Activated naive CD4-positive, alpha-beta T cell treated with anti-CD3 and anti-CD28 coated beads for 36 hours (primary cell): ENCODE measurements at regions not wholly inside any gene's neighbourhood (a gene's known extent, or its start where the extent isn't known, plus 50 kb on each side); places are given as distances from the start of the nearest gene placed in this dataset.
"Not testable (repeated sequence)": the region's sequence is repeated elsewhere in the genome, so short reads cannot be mapped to it uniquely, and the experiment has no call there.

Experiments
- CTCF ChIA-PET: fragments of 350-600 bp; sonication (Branson Sonifier 250); formaldehyde crosslinking; loops from one replicate; lab custom pipeline; 2021; ENCODE audit warnings: antibody characterized with exemption; lab: Charles Lee
- DNase-seq: peaks from one replicate; pipeline ENCODE4 v3.0.0-alpha.2; 2020
- H3K27ac Mint-ChIP-seq: one replicate; pipeline ENCODE4 v1.8.0; 2021; ENCODE audit warnings: mild to moderate bottlenecking, mixed read lengths
- H3K27me3 Mint-ChIP-seq: one replicate; pipeline ENCODE4 v1.8.0; 2021; ENCODE audit warnings: low read depth, mixed read lengths
- H3K36me3 Mint-ChIP-seq: one replicate; pipeline ENCODE4 v1.8.0; 2021; ENCODE audit warnings: low read depth, mixed read lengths
- H3K4me1 Mint-ChIP-seq: one replicate; pipeline ENCODE4 v1.8.0; 2021; ENCODE audit warnings: low read depth, mixed read lengths
- H3K4me3 Mint-ChIP-seq: one replicate; pipeline ENCODE4 v1.8.0; 2021; ENCODE audit warnings: mild to moderate bottlenecking, moderate library complexity, mixed read lengths
- H3K9me3 Mint-ChIP-seq: one replicate; pipeline ENCODE4 v1.8.0; 2021; ENCODE audit warnings: mixed read lengths
- intact Hi-C: fragments of 100-400 bp; cut with micrococcal nuclease; formaldehyde crosslinking; loops from one replicate; pipeline ENCODE4 v1.15.1; 2023

DNA sequence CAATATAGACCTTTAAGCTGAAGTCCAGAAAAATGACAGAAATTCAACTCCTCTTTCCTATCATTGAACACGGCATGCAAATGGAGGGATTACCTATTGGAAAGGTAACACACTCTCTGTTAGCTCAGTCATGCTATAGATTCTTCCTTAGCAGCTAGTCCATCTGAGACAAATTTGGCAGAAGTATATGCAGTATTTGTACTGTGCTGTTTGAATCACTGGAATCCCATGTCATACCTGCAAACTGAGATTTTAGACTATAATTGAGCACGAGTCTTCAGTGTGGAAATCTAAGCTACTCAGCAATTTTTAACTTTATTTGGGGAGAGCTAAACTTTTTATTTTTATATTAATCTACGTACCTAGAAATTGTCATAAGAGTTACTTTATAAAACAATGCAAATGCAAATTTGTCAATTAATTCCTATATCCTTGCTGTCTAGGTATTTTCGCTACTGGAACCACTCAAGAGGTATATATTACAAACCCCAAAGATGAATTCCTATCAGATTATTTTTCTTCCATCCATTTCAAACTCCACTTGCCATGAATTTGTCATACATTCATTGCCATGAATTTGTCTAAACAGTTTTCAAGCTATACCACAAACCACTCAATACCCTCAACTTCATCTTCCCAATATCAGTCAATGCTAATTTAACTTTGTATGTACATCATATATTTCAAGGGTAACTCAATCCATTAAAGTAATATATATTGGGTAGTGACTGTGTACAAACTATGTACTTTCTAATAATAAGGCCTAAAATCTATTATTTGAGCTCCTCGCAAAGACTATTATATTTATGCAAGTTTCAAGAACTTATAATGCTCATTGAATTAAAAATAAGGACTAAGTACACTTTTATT is 224.8 kb downstream of the MEF2C start:
- no peak for DNase-seq
- Mint-ChIP-seq H3K27me3 (peaks cover 41% of the 10 kb centered on the region), H3K4me3 (no peak overlapping the region), H3K9me3 (no peaks in the 10 kb centered on the region), H3K4me1 (peaks cover 8% of the 10 kb centered on the region), H3K36me3 (peaks cover 2% of the 10 kb centered on the region), H3K27ac (no peak overlapping the region)
- CTCF ChIA-PET: interaction anchor here (0.6 to 3.3 kb wide), 5 partner anchors 22 to 819 kb away, joined by 3 to 13 read pairs (median 4); no protein-coding TSS in a partner anchor
- intact Hi-C loops: no loop called here

- DNase-seq: no peak
- peaks cover 8% of the 10 kb centered on the region for H3K4me1 Mint-ChIP-seq
- H3K27ac Mint-ChIP-seq: no peak overlapping the region
- intact Hi-C loops: no loop called here
- no peaks in the 10 kb centered on the region for H3K9me3 Mint-ChIP-seq
- peaks cover 2% of the 10 kb centered on the region for H3K36me3 Mint-ChIP-seq
- H3K4me3 Mint-ChIP-seq: no peak overlapping the region
- CTCF ChIA-PET: interaction anchor here (3.3 kb wide), 1 partner anchor 34 kb away, joined by 13 read pairs; no protein-coding TSS in a partner anchor
- peaks cover 34% of the 10 kb centered on the region for H3K27me3 Mint-ChIP-seq
Measured at GRCh38 chr5:88657136-88657535, 225.8 kb downstream of the MEF2C start.

DNA sequence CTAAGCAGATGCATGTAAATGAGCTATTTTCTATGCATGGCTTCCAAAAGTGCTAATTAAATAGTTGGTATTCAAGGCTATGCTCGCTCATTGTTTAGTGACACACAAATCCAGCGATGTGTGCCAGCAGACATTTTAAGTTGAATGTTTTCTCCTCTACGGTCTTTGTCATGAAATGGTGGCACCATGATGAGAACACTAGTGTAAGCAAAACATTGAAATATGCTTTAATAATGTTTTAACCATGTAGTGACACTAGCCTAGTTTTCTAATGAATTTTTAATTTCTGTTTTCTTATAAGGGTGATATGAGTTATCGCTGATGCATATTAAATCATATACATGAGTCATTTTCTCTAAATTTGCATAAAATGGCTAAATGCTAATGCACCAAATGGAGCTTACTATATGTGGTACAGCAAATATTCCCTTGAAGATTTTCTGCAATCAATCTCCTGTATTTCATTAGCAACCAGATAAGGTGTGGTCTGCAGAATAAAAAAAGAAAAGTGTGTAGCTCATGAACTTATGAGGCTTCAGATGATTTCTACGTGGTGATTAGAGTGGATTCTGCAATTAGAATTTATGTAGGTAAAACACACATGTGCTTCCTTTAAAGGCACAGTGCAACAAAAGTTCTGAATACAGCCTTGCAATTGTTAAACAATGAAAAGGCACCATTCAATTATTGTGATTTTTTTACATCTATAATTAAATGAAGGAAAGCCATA is 226.6 kb downstream of the MEF2C start:
- Mint-ChIP-seq H3K4me1 (peaks cover 6% of the 10 kb centered on the region), H3K27ac (no peak overlapping the region), H3K27me3 (peaks cover 31% of the 10 kb centered on the region), H3K36me3 (peaks cover 2% of the 10 kb centered on the region), H3K4me3 (no peak overlapping the region), H3K9me3 (no peaks in the 10 kb centered on the region)
- DNase-seq: no peak
- intact Hi-C loops: no loop called here
- CTCF ChIA-PET: interaction anchor here (1.0 kb wide), 1 partner anchor 876 kb away, joined by 3 read pairs; no protein-coding TSS in a partner anchor

GRCh38 chr5:88653471-88653870 is 229.5 kb downstream of the MEF2C start:
- CTCF ChIA-PET: interaction anchor here (0.5 kb wide), 1 partner anchor 12 kb away, joined by 3 read pairs; no protein-coding TSS in a partner anchor

DNA sequence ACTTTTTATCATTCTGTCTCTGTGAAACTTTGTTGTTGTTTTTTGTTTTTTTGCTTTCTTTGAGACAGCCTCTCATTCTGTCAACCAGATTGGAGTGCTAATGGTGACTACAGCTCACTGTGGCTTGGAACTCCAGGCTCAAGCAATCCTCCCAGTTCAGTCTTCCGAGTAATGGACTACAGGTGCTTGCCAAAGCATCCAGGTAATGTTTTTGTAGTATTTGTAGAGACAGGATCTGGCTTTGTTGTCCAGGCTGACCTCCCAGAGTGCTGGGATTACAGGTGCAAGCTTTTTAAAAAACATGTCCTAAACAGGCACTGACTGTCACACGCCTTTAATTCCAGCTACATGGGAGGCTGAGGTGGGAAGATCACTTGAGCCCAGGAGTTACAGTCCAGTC is 235.1 kb downstream of the MEF2C start:
- Mint-ChIP-seq H3K36me3 (no peaks in the 10 kb centered on the region), H3K4me3 (no peak overlapping the region), H3K27ac (no peak overlapping the region), H3K9me3 (no peaks in the 10 kb centered on the region), H3K27me3 (peaks cover 19% of the 10 kb centered on the region), H3K4me1 (no peaks in the 10 kb centered on the region)
- CTCF ChIA-PET: no interaction called here
- intact Hi-C loops: no loop called here
- DNase-seq: no peak

More at GRCh38 chr5:88653471-88653870, 229.5 kb downstream of the MEF2C start:
- Mint-ChIP-seq H3K36me3 (no peaks in the 10 kb centered on the region), H3K4me1 (no peaks in the 10 kb centered on the region), H3K4me3 (no peak overlapping the region), H3K9me3 (no peaks in the 10 kb centered on the region), H3K27ac (no peak overlapping the region), H3K27me3 (peaks cover 21% of the 10 kb centered on the region)
- no peak for DNase-seq
- intact Hi-C loops: no loop called here

GRCh38 chr5:88646866-88647265 is 236.1 kb downstream of the MEF2C start:
- no peak overlapping the region for H3K4me3 Mint-ChIP-seq
- DNase-seq: no peak
- H3K36me3 Mint-ChIP-seq: no peaks in the 10 kb centered on the region
- CTCF ChIA-PET: no interaction called here
- intact Hi-C loops: no loop called here
- H3K9me3 Mint-ChIP-seq: no peaks in the 10 kb centered on the region
- H3K27me3 Mint-ChIP-seq: peaks cover 21% of the 10 kb centered on the region
- H3K27ac Mint-ChIP-seq: no peak overlapping the region
- no peaks in the 10 kb centered on the region for H3K4me1 Mint-ChIP-seq

DNA sequence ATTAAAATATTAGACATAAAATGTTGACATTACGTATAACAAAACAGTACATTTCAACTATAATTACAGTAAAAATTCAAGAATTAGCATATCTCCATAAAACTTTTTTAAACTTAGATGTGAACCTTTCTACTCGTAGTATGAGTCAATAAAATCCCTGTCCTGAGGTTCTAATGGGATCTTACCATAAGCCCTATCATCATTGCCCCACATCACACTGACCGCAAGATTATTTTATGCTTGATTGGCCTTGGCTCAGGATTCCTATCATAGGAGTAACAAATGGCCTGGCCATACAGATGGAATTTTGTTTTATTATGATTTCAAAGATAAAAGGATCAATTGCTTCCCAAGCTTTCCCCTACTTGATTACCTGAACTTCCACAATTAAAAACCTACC is 238.3 kb downstream of the MEF2C start:
- DNase-seq: no peak
- Mint-ChIP-seq H3K4me1 (no peaks in the 10 kb centered on the region), H3K4me3 (no peak overlapping the region), H3K36me3 (no peaks in the 10 kb centered on the region), H3K27me3 (peaks cover 15% of the 10 kb centered on the region), H3K9me3 (no peaks in the 10 kb centered on the region), H3K27ac (no peak overlapping the region)
- intact Hi-C loops: no loop called here
- CTCF ChIA-PET: no interaction called here

GRCh38 chr5:88643315-88643714 is 239.7 kb downstream of the MEF2C start:
- H3K9me3 Mint-ChIP-seq: no peaks in the 10 kb centered on the region
- CTCF ChIA-PET: no interaction called here
- intact Hi-C loops: no loop called here
- H3K4me1 Mint-ChIP-seq: no peaks in the 10 kb centered on the region
- no peak for DNase-seq
- H3K27ac Mint-ChIP-seq: no peak overlapping the region
- H3K27me3 Mint-ChIP-seq: peaks cover 20% of the 10 kb centered on the region
- no peaks in the 10 kb centered on the region for H3K36me3 Mint-ChIP-seq
- H3K4me3 Mint-ChIP-seq: no peak overlapping the region

- Mint-ChIP-seq H3K4me1 (no peaks in the 10 kb centered on the region), H3K9me3 (no peaks in the 10 kb centered on the region), H3K27ac (no peak overlapping the region), H3K36me3 (no peaks in the 10 kb centered on the region), H3K27me3 (peaks cover 7% of the 10 kb centered on the region), H3K4me3 (no peak overlapping the region)
- intact Hi-C loops: no loop called here
- no peak for DNase-seq
- CTCF ChIA-PET: no interaction called here
Measured at GRCh38 chr5:88634014-88634413, 249.0 kb downstream of the MEF2C start.

DNA sequence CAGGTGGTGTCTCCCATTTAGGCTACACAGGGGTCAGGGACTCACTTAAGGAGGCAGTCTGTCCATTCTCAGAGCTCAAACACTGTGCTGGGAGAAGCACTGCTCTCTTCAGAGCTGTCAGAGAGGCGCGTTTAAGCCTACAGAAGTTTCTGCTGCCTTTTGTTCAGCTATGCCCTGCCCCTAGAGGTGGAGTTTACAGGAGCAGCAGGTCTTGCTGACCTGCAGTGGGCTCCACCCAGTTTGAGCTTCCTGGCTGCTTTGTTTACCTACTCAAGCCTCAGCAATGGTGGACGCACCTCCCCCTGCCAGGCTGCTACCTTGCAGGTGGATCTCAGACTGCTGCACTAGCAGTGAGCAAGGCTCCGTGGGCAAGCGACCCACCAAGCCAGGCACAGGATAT is 260.1 kb downstream of the MEF2C start:
- peaks cover 19% of the 10 kb centered on the region for H3K27me3 Mint-ChIP-seq
- H3K27ac Mint-ChIP-seq, intact Hi-C loops, H3K4me3 Mint-ChIP-seq, DNase-seq, H3K9me3 Mint-ChIP-seq, H3K36me3 Mint-ChIP-seq, CTCF ChIA-PET, H3K4me1 Mint-ChIP-seq: not testable (repeated sequence)

DNA sequence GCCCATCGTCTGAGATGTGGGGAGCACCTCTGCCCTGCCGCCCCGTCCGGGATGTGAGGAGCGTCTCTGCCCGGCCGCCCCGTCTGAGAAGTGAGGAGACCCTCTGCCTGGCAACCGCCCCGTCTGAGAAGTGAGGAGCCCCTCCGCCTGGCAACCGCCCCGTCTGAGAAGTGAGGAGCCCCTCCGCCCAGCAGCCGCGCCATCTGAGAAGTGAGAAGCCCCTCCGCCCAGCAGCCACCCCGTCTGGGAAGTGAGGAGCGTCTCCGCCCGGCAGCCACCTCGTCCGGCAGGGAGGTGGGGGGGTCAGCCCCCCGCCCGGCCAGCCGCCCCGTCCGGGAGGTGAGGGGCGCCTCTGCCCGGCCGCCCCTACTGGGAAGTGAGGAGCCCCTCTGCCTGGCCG is 267.2 kb downstream of the MEF2C start:
- CTCF ChIA-PET, DNase-seq, H3K27ac Mint-ChIP-seq, H3K4me1 Mint-ChIP-seq, H3K4me3 Mint-ChIP-seq, intact Hi-C loops, H3K27me3 Mint-ChIP-seq, H3K36me3 Mint-ChIP-seq: not testable (repeated sequence)
- H3K9me3 Mint-ChIP-seq: peaks cover 10% of the 10 kb centered on the region

- no peak for DNase-seq
- H3K9me3 Mint-ChIP-seq: peaks cover 7% of the 10 kb centered on the region
- CTCF ChIA-PET: no interaction called here
- peaks cover 7% of the 10 kb centered on the region for H3K27me3 Mint-ChIP-seq
- H3K4me1 Mint-ChIP-seq: no peaks in the 10 kb centered on the region
- H3K27ac Mint-ChIP-seq: no peak overlapping the region
- H3K36me3 Mint-ChIP-seq: no peaks in the 10 kb centered on the region
- intact Hi-C loops: no loop called here
- no peak overlapping the region for H3K4me3 Mint-ChIP-seq
Measured at GRCh38 chr5:88613051-88613450, 269.9 kb downstream of the MEF2C start.
